Left lung (tissue), 4 donors: ENCODE measurements at regions not wholly inside any gene's neighbourhood (a gene's known extent, or its start where the extent isn't known, plus 50 kb on each side); places are given as distances from the start of the nearest gene placed in this dataset.

Experiments used
- ATAC-seq: fragments of 200-7000 bp; cut with Tn5 transposase; one replicate; pipeline ENCODE4 v1.9.1; 2020; ENCODE audit warnings: moderate library complexity
- DNase-seq, 4 donors: peaks; one replicate each; pipeline ENCODE4 v3.0.0-alpha.2; 2013 to 2020
- H3K27ac ChIP-seq, 2 donors: fragments of 200-600 bp; sonication (generic) in 1 of 2; one replicate each; pipeline versions ENCODE4 v1.5.0 to v1.8.0; 2020 to 2021
- H3K27me3 ChIP-seq, 2 donors: fragments of 200-600 bp; sonication (generic) in 1 of 2; one replicate each; pipeline versions ENCODE4 v1.5.0 to v1.8.0; 2020 to 2021
- H3K36me3 ChIP-seq, 2 donors: fragments of 200-600 bp; sonication (generic) in 1 of 2; one replicate each; pipeline versions ENCODE4 v1.5.0 to v1.8.0; 2020 to 2021
- H3K4me1 ChIP-seq, 2 donors: fragments of 200-600 bp; one replicate each; pipeline ENCODE4 v1.8.0; 2021
- H3K4me3 ChIP-seq, 2 donors: fragments of 200-600 bp; sonication (generic) in 1 of 2; one replicate each; pipeline versions ENCODE4 v1.5.0 to v1.8.0; 2020 to 2021; ENCODE audit warnings: mild to moderate bottlenecking in 1 of 2
- H3K9me3 ChIP-seq, 2 donors: fragments of 200-600 bp; sonication (generic) in 1 of 2; one replicate each; pipeline versions ENCODE4 v1.5.0 to v1.8.0; 2020 to 2021
- CTCF ChIP-seq, 2 donors: fragments of 200-600 bp; sonication (generic) in 1 of 2; IDR thresholded peaks; one replicate each; pipeline versions ENCODE4 v1.5.0 to v1.8.0; 2021; ENCODE audit warnings: antibody characterized with exemption in 2 of 2
- intact Hi-C, 2 donors: fragments of 100-400 bp; cut with DNase I; formaldehyde crosslinking; loops; one replicate each; pipeline versions ENCODE4 v1.11.2 to v1.14.2; 2022
- donor health status: DM: no; HTN: yes; CAD: no.
- donor health status: DM: no; HTN: no; CAD: no.

GRCh38 chr4:175373031-175373430 is 439.0 kb downstream of the GPM6A start:
- no peaks in the 10 kb centered on the region for H3K36me3 ChIP-seq
- H3K4me1 ChIP-seq: no peaks in the 10 kb centered on the region
- ATAC-seq (no peak), DNase-seq (no peak)
- H3K4me3 ChIP-seq: no peak overlapping the region
- TF ChIP-seq CTCF (IDR thresholded peaks at IDR 0.05): no peak
- H3K27ac ChIP-seq: no peak overlapping the region
- H3K27me3 ChIP-seq: no peaks in the 10 kb centered on the region
- intact Hi-C loops: no loop called here
- no peaks in the 10 kb centered on the region for H3K9me3 ChIP-seq

- Histone ChIP-seq H3K27me3 (no peaks in the 10 kb centered on the region), H3K27ac (no peak overlapping the region), H3K4me3 (no peak overlapping the region), H3K4me1 (no peaks in the 10 kb centered on the region), H3K9me3 (no peaks in the 10 kb centered on the region), H3K36me3 (no peaks in the 10 kb centered on the region)
- TF ChIP-seq CTCF (IDR thresholded peaks at IDR 0.05): no peak
- intact Hi-C loops: no loop called here
- DNase-seq (no peak), ATAC-seq (no peak)
Measured at GRCh38 chr4:175374459-175374858, 437.6 kb downstream of the GPM6A start.

GRCh38 chr4:175376287-175376977 is 435.6 kb downstream of the GPM6A start:
- no peak for TF ChIP-seq CTCF (IDR thresholded peaks at IDR 0.05)
- Histone ChIP-seq H3K4me1 (no peaks in the 10 kb centered on the region), H3K27ac (no peak overlapping the region), H3K9me3 (no peaks in the 10 kb centered on the region), H3K27me3 (no peaks in the 10 kb centered on the region), H3K4me3 (no peak overlapping the region), H3K36me3 (no peaks in the 10 kb centered on the region)
- DNase-seq: no peak
- no peak for ATAC-seq
- intact Hi-C loops: no loop called here

- DNase-seq (no peak), ATAC-seq (no peak)
- Histone ChIP-seq H3K27me3 (no peaks in the 10 kb centered on the region), H3K27ac (no peak overlapping the region), H3K4me3 (no peak overlapping the region), H3K4me1 (no peaks in the 10 kb centered on the region), H3K36me3 (no peaks in the 10 kb centered on the region), H3K9me3 (no peaks in the 10 kb centered on the region)
- no peak for TF ChIP-seq CTCF (IDR thresholded peaks at IDR 0.05)
- intact Hi-C loops: no loop called here
Measured at GRCh38 chr4:175377203-175377602, 434.9 kb downstream of the GPM6A start.

GRCh38 chr4:175378372-175378771 is 433.7 kb downstream of the GPM6A start:
- Histone ChIP-seq H3K36me3 (no peaks in the 10 kb centered on the region), H3K9me3 (no peaks in the 10 kb centered on the region), H3K4me1 (no peaks in the 10 kb centered on the region), H3K27ac (no peak overlapping the region), H3K4me3 (no peak overlapping the region), H3K27me3 (no peaks in the 10 kb centered on the region)
- TF ChIP-seq CTCF (IDR thresholded peaks at IDR 0.05): no peak
- DNase-seq (no peak), ATAC-seq (no peak)
- intact Hi-C loops: no loop called here
